ENCODE measurements at regions not wholly inside any gene's neighbourhood (a gene's known extent, or its start where the extent isn't known, plus 50 kb on each side); places are given as distances from the start of the nearest gene placed in this dataset.

DNA sequence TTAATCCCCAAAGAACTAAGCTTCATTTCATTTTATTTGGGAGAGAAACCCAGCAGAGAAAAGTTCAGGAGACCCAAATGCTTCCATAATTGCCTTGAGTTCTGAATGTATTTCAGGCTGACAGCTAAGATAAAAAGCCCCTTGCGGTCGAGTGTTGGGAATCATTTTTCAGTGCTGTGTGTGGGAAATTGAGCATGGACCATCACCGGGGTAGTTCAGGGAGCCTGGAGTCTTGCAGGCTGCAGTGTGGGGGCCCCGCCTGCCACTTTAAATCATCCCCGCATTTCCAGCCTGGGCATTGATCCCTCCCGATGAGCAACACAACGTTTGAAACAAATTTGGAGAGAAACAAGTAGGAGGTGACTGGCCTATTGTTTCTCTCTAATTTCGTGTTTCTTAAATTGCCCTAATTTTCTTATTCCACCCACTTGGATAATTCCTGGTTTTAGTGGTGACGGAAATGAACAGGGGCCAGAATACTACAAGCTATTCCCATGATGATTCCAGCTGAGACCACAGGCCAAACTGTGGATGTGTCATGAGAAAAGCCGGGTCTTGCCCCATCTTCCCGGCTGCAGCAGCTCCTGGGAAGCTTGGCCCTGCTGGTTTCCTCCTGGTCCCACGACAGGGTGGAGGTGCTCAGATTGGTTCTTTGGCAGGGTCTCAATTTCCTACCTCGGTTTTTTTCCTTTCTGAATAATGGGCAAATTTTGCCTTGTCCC lies 75.1 kb downstream of the FOXL1 start:
- TF ChIP-seq, protein P1, sequence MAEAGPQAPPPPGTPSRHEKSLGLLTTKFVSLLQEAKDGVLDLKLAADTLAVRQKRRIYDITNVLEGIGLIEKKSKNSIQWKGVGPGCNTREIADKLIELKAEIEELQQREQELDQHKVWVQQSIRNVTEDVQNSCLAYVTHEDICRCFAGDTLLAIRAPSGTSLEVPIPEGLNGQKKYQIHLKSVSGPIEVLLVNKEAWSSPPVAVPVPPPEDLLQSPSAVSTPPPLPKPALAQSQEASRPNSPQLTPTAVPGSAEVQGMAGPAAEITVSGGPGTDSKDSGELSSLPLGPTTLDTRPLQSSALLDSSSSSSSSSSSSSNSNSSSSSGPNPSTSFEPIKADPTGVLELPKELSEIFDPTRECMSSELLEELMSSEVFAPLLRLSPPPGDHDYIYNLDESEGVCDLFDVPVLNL (IDR thresholded peaks at IDR 0.05; ENCODE audit: low read depth, low read length) = no peak
- TF ChIP-seq, protein P2, sequence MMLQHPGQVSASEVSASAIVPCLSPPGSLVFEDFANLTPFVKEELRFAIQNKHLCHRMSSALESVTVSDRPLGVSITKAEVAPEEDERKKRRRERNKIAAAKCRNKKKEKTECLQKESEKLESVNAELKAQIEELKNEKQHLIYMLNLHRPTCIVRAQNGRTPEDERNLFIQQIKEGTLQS (IDR thresholded peaks at IDR 0.05; ENCODE audit: borderline replicate concordance, extremely low read depth, low read depth, low read length) = no peak
- TF ChIP-seq FOS (IDR thresholded peaks at IDR 0.05; ENCODE audit: borderline replicate concordance, extremely low read depth, insufficient read length) (no peak), ZNF384 (IDR thresholded peaks at IDR 0.05; ENCODE audit: borderline replicate concordance, low read depth, low read length) (no peak)
